SU-DHL-6 (cell line): ENCODE measurements at regions not wholly inside any gene's neighbourhood (a gene's known extent, or its start where the extent isn't known, plus 50 kb on each side); places are given as distances from the start of the nearest gene placed in this dataset.

Experiments
- H2AFZ ChIP-seq: fragments of 200-600 bp; sonication (generic); 2 replicates; pipeline ENCODE4 v1.6.1; 2014; ENCODE audit warnings: low read depth, mild to moderate bottlenecking, moderate library complexity, mixed read lengths, antibody characterized with exemption, low read length; ENCODE audit not compliant: severe bottlenecking
- H3F3A ChIP-seq: fragments of 200-600 bp; shearing (Covaris generic); 2 replicates; pipeline ENCODE4 v1.6.0; 2016; ENCODE audit warnings: antibody characterized with exemption, mild to moderate bottlenecking; ENCODE audit not compliant: insufficient read depth
- H3K27ac ChIP-seq: fragments of 200-600 bp; sonication (generic); 2 replicates; pipeline ENCODE4 v1.5.1; 2016; ENCODE audit warnings: low read depth, mild to moderate bottlenecking, low read length, moderate library complexity, mixed read lengths
- H3K27me3 ChIP-seq: fragments of 200-600 bp; sonication (generic), shearing (Covaris generic); 2 replicates; pipeline ENCODE4 v1.6.0; 2014; ENCODE audit warnings: mild to moderate bottlenecking, low read length
- H3K36me3 ChIP-seq: fragments of 200-600 bp; sonication (generic); 2 replicates; pipeline ENCODE4 v1.6.1; 2014; ENCODE audit warnings: mild to moderate bottlenecking, low read length, mixed read lengths
- H3K4me2 ChIP-seq: fragments of 300-600, 200-600 bp; shearing (Covaris generic), sonication (generic); 2 replicates; pipeline ENCODE4 v1.6.0; 2014; ENCODE audit warnings: low read length, low read depth, mild to moderate bottlenecking; ENCODE audit not compliant: poor library complexity, severe bottlenecking
- H3K4me3 ChIP-seq: fragments of 200-600 bp; sonication (generic); 2 replicates; pipeline ENCODE4 v1.5.1; 2014; ENCODE audit warnings: antibody characterized with exemption, low read length, mild to moderate bottlenecking, mixed read lengths; ENCODE audit not compliant: insufficient read depth, poor library complexity, severe bottlenecking
- H3K79me2 ChIP-seq: fragments of 200-600 bp; sonication (generic); 2 replicates; pipeline ENCODE4 v1.6.1; 2014; ENCODE audit warnings: mild to moderate bottlenecking, low read length, moderate library complexity; ENCODE audit not compliant: insufficient read depth
- H3K9ac ChIP-seq: fragments of 200-600 bp; sonication (generic); 2 replicates; pipeline ENCODE4 v1.7.0; 2014; ENCODE audit warnings: mild to moderate bottlenecking, low read length
- H3K9me2 ChIP-seq: fragments of 200-600 bp; sonication (generic); replicated peaks from 2 replicates; pipeline ENCODE4 v1.6.1; 2014; ENCODE audit warnings: low read length; ENCODE audit not compliant: insufficient read depth
- H3K9me3 ChIP-seq: fragments of 200-600 bp; sonication (generic); 2 replicates; pipeline ENCODE4 v1.6.1; 2014; ENCODE audit warnings: low read length, mixed read lengths; ENCODE audit not compliant: insufficient read depth
- H4K20me1 ChIP-seq: fragments of 200-600 bp; sonication (generic); 2 replicates; pipeline ENCODE4 v1.6.1; 2014; ENCODE audit warnings: low read depth, mild to moderate bottlenecking, antibody characterized with exemption, low read length, moderate library complexity, mixed read lengths
- EZH2phosphoT487 ChIP-seq: fragments of 200-600 bp; sonication (generic), shearing (Covaris generic); conservative IDR thresholded peaks from 2 replicates; pipeline ENCODE4 v1.6.1; 2018; ENCODE audit warnings: mild to moderate bottlenecking, antibody characterized with exemption, low read length, moderate library complexity, mixed read lengths
- TF ChIP-seq, protein P1 (sequence below): fragments of 200-600 bp; sonication (generic); IDR thresholded peaks from one replicate; pipeline ENCODE4 v1.5.1; 2017; ENCODE audit warnings: antibody characterized with exemption, mild to moderate bottlenecking, low read length, moderate library complexity; ENCODE audit not compliant: insufficient read depth, poor library complexity, severe bottlenecking

DNA sequence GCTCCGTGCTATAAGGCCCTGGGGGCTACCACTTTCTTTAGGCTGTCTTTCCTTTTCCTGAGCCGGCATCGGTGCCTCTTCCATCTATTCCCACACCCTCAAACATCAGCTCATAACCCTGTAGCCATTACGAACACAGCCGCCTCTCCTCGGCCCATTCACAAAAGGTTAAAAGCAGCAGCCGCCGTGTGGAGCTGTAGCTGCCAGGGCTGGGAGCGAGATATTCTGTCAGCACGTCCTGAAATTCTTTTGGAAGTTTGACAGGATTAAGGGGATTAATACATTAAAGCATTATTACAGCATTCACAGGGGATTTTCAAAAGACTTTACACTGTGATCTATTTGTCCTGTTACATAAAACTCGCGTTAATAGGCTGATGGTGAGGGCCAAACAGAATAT lies 428.2 kb downstream of the CDK5RAP2 start:
- TF ChIP-seq EZH2phosphoT487 = no peak
- TF ChIP-seq, protein P1, sequence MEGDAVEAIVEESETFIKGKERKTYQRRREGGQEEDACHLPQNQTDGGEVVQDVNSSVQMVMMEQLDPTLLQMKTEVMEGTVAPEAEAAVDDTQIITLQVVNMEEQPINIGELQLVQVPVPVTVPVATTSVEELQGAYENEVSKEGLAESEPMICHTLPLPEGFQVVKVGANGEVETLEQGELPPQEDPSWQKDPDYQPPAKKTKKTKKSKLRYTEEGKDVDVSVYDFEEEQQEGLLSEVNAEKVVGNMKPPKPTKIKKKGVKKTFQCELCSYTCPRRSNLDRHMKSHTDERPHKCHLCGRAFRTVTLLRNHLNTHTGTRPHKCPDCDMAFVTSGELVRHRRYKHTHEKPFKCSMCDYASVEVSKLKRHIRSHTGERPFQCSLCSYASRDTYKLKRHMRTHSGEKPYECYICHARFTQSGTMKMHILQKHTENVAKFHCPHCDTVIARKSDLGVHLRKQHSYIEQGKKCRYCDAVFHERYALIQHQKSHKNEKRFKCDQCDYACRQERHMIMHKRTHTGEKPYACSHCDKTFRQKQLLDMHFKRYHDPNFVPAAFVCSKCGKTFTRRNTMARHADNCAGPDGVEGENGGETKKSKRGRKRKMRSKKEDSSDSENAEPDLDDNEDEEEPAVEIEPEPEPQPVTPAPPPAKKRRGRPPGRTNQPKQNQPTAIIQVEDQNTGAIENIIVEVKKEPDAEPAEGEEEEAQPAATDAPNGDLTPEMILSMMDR = no peak
- H3K27ac ChIP-seq = no peak overlapping the region
- H3K9ac ChIP-seq = no peak overlapping the region
- H4K20me1 ChIP-seq = no peaks in the 10 kb centered on the region
- H3K9me2 ChIP-seq = no peaks in the 10 kb centered on the region
- H3K36me3 ChIP-seq = no peaks in the 10 kb centered on the region
- H3K4me2 ChIP-seq = no peak overlapping the region
- H2AFZ ChIP-seq = no peak overlapping the region
- no peaks in the 10 kb centered on the region for H3F3A ChIP-seq
- no peak overlapping the region for H3K4me3 ChIP-seq
- no peaks in the 10 kb centered on the region for H3K9me3 ChIP-seq
- H3K27me3 ChIP-seq = no peaks in the 10 kb centered on the region
- H3K79me2 ChIP-seq = no peaks in the 10 kb centered on the region

DNA sequence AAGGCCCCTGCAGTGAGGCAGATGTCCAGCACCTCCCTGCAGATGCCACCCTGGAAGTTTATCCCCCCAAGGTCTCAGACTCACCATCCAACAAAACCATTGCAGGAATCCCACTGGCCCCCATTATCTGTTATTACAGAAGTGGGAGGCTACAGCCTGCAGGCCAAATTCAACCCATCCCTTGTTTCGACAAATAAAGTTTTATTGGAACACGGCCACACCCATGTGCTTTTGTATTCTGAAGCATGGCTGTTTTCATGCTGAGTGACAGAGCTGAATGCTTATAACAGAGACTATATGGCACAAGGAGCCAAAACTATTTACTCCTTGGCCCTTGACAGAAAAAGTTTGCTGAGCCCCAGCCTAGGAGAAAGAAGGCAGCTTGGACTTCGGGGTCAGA lies 428.8 kb downstream of the CDK5RAP2 start:
- Histone ChIP-seq H3K36me3 (no peaks in the 10 kb centered on the region), H2AFZ (no peak overlapping the region)
- TF ChIP-seq EZH2phosphoT487 = no peak
- TF ChIP-seq, protein P1 = no peak

GRCh38 chr9:120138955-120139354 lies 441.0 kb downstream of the CDK5RAP2 start:
- Histone ChIP-seq H2AFZ (no peak overlapping the region), H3K4me2 (no peak overlapping the region), H3K27me3 (peaks cover 6% of the 10 kb centered on the region; the same call in 1 of the 2 replicates), H3K9ac (no peak overlapping the region), H3K36me3 (no peaks in the 10 kb centered on the region), H3K27ac (no peak overlapping the region), H3K9me3 (no peaks in the 10 kb centered on the region), H3F3A (no peaks in the 10 kb centered on the region), H3K4me3 (no peak overlapping the region), H4K20me1 (no peaks in the 10 kb centered on the region), H3K9me2 (no peaks in the 10 kb centered on the region), H3K79me2 (no peaks in the 10 kb centered on the region)
- TF ChIP-seq EZH2phosphoT487 = no peak
- TF ChIP-seq, protein P1 = no peak

More for the DNA sequence above, 428.8 kb downstream of the CDK5RAP2 start:
- Histone ChIP-seq H3K4me3 (no peak overlapping the region), H3K27me3 (no peaks in the 10 kb centered on the region), H3K9ac (no peak overlapping the region), H4K20me1 (no peaks in the 10 kb centered on the region), H3K27ac (no peak overlapping the region), H3K79me2 (no peaks in the 10 kb centered on the region), H3K9me2 (no peaks in the 10 kb centered on the region), H3F3A (no peaks in the 10 kb centered on the region), H3K4me2 (no peak overlapping the region), H3K9me3 (no peaks in the 10 kb centered on the region)
